ENCODE measurements at regions not wholly inside any gene's neighbourhood (a gene's known extent, or its start where the extent isn't known, plus 50 kb on each side); places are given as distances from the start of the nearest gene placed in this dataset.

- peaks cover 10% of the 10 kb centered on the region for H3K27me3 Mint-ChIP-seq
- no peak overlapping the region for H3K27ac Mint-ChIP-seq
- H3K9me3 Mint-ChIP-seq (ENCODE audit: low read depth), result no peaks in the 10 kb centered on the region
- ATAC-seq, result no peak
- H3K36me3 Mint-ChIP-seq (ENCODE audit: low read depth), result no peaks in the 10 kb centered on the region
- no peak for DNase-seq
- POLR2A ChIA-PET, result no interaction called here
- no peak overlapping the region for H3K4me3 Mint-ChIP-seq
- intact Hi-C loops (cut with DNase I, micrococcal nuclease), result no loop called here
- CTCF ChIA-PET, result interaction anchor here (1.3 to 1.5 kb wide), 2 partner anchors 12 to 14 kb away, joined by 4 to 8 read pairs; no protein-coding TSS in a partner anchor
- peaks cover 6% of the 10 kb centered on the region for H3K4me1 Mint-ChIP-seq
These were observed 86.6 kb downstream of the C5orf15 start for GRCh38 chr5:133881576-133882388.

- Mint-ChIP-seq H3K27ac (no peak overlapping the region), H3K4me1 (peaks cover 31% of the 10 kb centered on the region), H3K4me3 (no peak overlapping the region), H3K36me3 (ENCODE audit: low read depth) (peaks cover 5% of the 10 kb centered on the region), H3K9me3 (ENCODE audit: low read depth) (peaks cover 5% of the 10 kb centered on the region), H3K27me3 (peaks cover 12% of the 10 kb centered on the region)
- ChIA-PET CTCF (interaction anchor here (0.6 to 1.9 kb wide), 3 partner anchors 9 to 559 kb away, joined by 4 to 6 read pairs (median 4); no protein-coding TSS in a partner anchor), POLR2A (no interaction called here)
- DNase-seq, result no peak
- ATAC-seq, result no peak
- intact Hi-C loops (cut with DNase I, micrococcal nuclease), result loop anchor here in 1 of 2 experiments (10.0 kb wide), 1 partner anchor 257 kb away; no protein-coding TSS in a partner anchor
These were observed 90.2 kb downstream of the C5orf15 start for GRCh38 chr5:133878236-133878555.

GRCh38 chr5:133877351-133878235 is 90.8 kb downstream of the C5orf15 start:
- Mint-ChIP-seq H3K27ac (peak overlapping the region; percentile 57), H3K9me3 (ENCODE audit: low read depth) (peaks cover 5% of the 10 kb centered on the region), H3K36me3 (ENCODE audit: low read depth) (peaks cover 5% of the 10 kb centered on the region), H3K27me3 (peaks cover 12% of the 10 kb centered on the region), H3K4me3 (no peak overlapping the region), H3K4me1 (peaks cover 37% of the 10 kb centered on the region)
- ATAC-seq, result no peak
- POLR2A ChIA-PET, result no interaction called here
- CTCF ChIA-PET, result interaction anchor here (0.6 to 1.9 kb wide), 6 partner anchors 8 to 558 kb away, joined by 3 to 6 read pairs (median 4); no protein-coding TSS in a partner anchor
- no peak for DNase-seq
- intact Hi-C loops (cut with DNase I, micrococcal nuclease), result loop anchor here in 1 of 2 experiments (10.0 kb wide), 1 partner anchor 257 kb away; no protein-coding TSS in a partner anchor

GRCh38 chr5:133876266-133876665 is 92.2 kb downstream of the C5orf15 start:
- intact Hi-C loops (cut with DNase I, micrococcal nuclease), result loop anchor here in 1 of 2 experiments (10.0 kb wide), 1 partner anchor 259 kb away; no protein-coding TSS in a partner anchor
- DNase-seq (no peak), ATAC-seq (no peak)
- H3K4me1 Mint-ChIP-seq, result peaks cover 42% of the 10 kb centered on the region
- H3K27ac Mint-ChIP-seq, result no peak overlapping the region
- POLR2A ChIA-PET, result interaction anchor here (0.6 kb wide), 1 partner anchor 453 kb away, joined by 3 read pairs; no protein-coding TSS in a partner anchor
- H3K36me3 Mint-ChIP-seq (ENCODE audit: low read depth), result peaks cover 5% of the 10 kb centered on the region
- H3K27me3 Mint-ChIP-seq, result peaks cover 11% of the 10 kb centered on the region
- CTCF ChIA-PET, result interaction anchor here (1.0 to 1.3 kb wide), 2 partner anchors 9 to 120 kb away, joined by 3 to 4 read pairs; no protein-coding TSS in a partner anchor
- no peak overlapping the region for H3K4me3 Mint-ChIP-seq
- peaks cover 5% of the 10 kb centered on the region for H3K9me3 Mint-ChIP-seq (ENCODE audit: low read depth)

- Mint-ChIP-seq H3K36me3 (ENCODE audit: low read depth) (peaks cover 5% of the 10 kb centered on the region), H3K4me1 (peaks cover 46% of the 10 kb centered on the region), H3K27ac (peak overlapping the region; percentile 84), H3K9me3 (ENCODE audit: low read depth) (peaks cover 5% of the 10 kb centered on the region), H3K4me3 (no peak overlapping the region), H3K27me3 (peaks cover 12% of the 10 kb centered on the region)
- ChIA-PET CTCF (interaction anchor here (0.6 to 1.3 kb wide), 4 partner anchors 8 to 1097 kb away, joined by 3 to 4 read pairs (median 3); no protein-coding TSS in a partner anchor), POLR2A (no interaction called here)
- no peak for ATAC-seq
- intact Hi-C loops (cut with DNase I, micrococcal nuclease), result loop anchor here in 1 of 2 experiments (10.0 kb wide), 1 partner anchor 260 kb away; no protein-coding TSS in a partner anchor
- DNase-seq, result no peak
These were observed 93.2 kb downstream of the C5orf15 start for GRCh38 chr5:133875179-133875578.

GRCh38 chr5:133873449-133873848 is 95.0 kb downstream of the C5orf15 start:
- ChIA-PET CTCF (interaction anchor here (1.1 kb wide), 1 partner anchor 48 kb away, joined by 3 read pairs; no protein-coding TSS in a partner anchor), POLR2A (no interaction called here)
- Mint-ChIP-seq H3K9me3 (ENCODE audit: low read depth) (peaks cover 5% of the 10 kb centered on the region), H3K4me3 (no peak overlapping the region), H3K27ac (peak overlapping the region; percentile 84), H3K4me1 (peaks cover 48% of the 10 kb centered on the region), H3K36me3 (ENCODE audit: low read depth) (peaks cover 5% of the 10 kb centered on the region), H3K27me3 (peaks cover 12% of the 10 kb centered on the region)
- peak; percentile 31 for ATAC-seq
- DNase-seq, result peak; percentile 32
- intact Hi-C loops (cut with DNase I, micrococcal nuclease), result loop anchor here (2.0 to 10.0 kb wide), 4 partner anchors 57 to 551 kb away; no protein-coding TSS in a partner anchor

GRCh38 chr5:133870661-133871060 is 97.8 kb downstream of the C5orf15 start:
- H3K27ac Mint-ChIP-seq, result no peak overlapping the region
- H3K4me1 Mint-ChIP-seq, result peaks cover 45% of the 10 kb centered on the region
- CTCF ChIA-PET, result interaction anchor here (0.6 to 2.3 kb wide), 13 partner anchors 11 to 474 kb away, joined by 3 to 10 read pairs (median 3); no protein-coding TSS in a partner anchor
- POLR2A ChIA-PET, result no interaction called here
- no peak overlapping the region for H3K4me3 Mint-ChIP-seq
- ATAC-seq (no peak), DNase-seq (no peak)
- peaks cover 5% of the 10 kb centered on the region for H3K36me3 Mint-ChIP-seq (ENCODE audit: low read depth)
- H3K9me3 Mint-ChIP-seq (ENCODE audit: low read depth), result peaks cover 5% of the 10 kb centered on the region
- peaks cover 9% of the 10 kb centered on the region for H3K27me3 Mint-ChIP-seq
- intact Hi-C loops (cut with DNase I, micrococcal nuclease), result loop anchor here (5.0 to 10.0 kb wide), 3 partner anchors 264 to 548 kb away; no protein-coding TSS in a partner anchor

GRCh38 chr5:133869519-133870335 is 98.7 kb downstream of the C5orf15 start:
- POLR2A ChIA-PET, result no interaction called here
- intact Hi-C loops (cut with DNase I, micrococcal nuclease), result loop anchor here (1.0 to 10.0 kb wide), 12 partner anchors 61 to 758 kb away; no protein-coding TSS in a partner anchor
- Mint-ChIP-seq H3K9me3 (ENCODE audit: low read depth) (no peaks in the 10 kb centered on the region), H3K27ac (peak overlapping the region; percentile 68), H3K27me3 (peaks cover 7% of the 10 kb centered on the region), H3K36me3 (ENCODE audit: low read depth) (no peaks in the 10 kb centered on the region), H3K4me1 (peaks cover 35% of the 10 kb centered on the region), H3K4me3 (no peak overlapping the region)
- no peak for ATAC-seq
- no peak for DNase-seq
- CTCF ChIA-PET, result interaction anchor here (0.5 to 2.3 kb wide), 38 partner anchors 9 to 789 kb away, joined by 3 to 10 read pairs (median 4); partner anchors contain the start of gene PPP2CA

- intact Hi-C loops (cut with DNase I, micrococcal nuclease), result loop anchor here (1.0 to 10.0 kb wide), 9 partner anchors 61 to 758 kb away; no protein-coding TSS in a partner anchor
- Mint-ChIP-seq H3K27me3 (peaks cover 7% of the 10 kb centered on the region), H3K4me1 (peaks cover 29% of the 10 kb centered on the region), H3K4me3 (no peak overlapping the region), H3K9me3 (ENCODE audit: low read depth) (no peaks in the 10 kb centered on the region), H3K27ac (peak overlapping the region; percentile 68), H3K36me3 (ENCODE audit: low read depth) (no peaks in the 10 kb centered on the region)
- CTCF ChIA-PET, result interaction anchor here (0.5 to 2.3 kb wide), 41 partner anchors 8 to 789 kb away, joined by 3 to 10 read pairs (median 4); partner anchors contain the start of gene PPP2CA
- POLR2A ChIA-PET, result no interaction called here
- DNase-seq, result peak; percentile 92
- peak; percentile 75 for ATAC-seq
These were observed 99.4 kb downstream of the C5orf15 start for GRCh38 chr5:133868946-133869518.
